Smooth muscle cell (in vitro differentiated cells): ENCODE measurements at regions not wholly inside any gene's neighbourhood (a gene's known extent, or its start where the extent isn't known, plus 50 kb on each side); places are given as distances from the start of the nearest gene placed in this dataset.
"Not testable (repeated sequence)": the region's sequence is repeated elsewhere in the genome, so short reads cannot be mapped to it uniquely, and the experiment has no call there.

ENCODE experiments used
- DNase-seq: peaks from one replicate; lab custom pipeline; 2025; ENCODE audit not compliant: unreplicated experiment; lab: John Stamatoyannopoulos, UW
- H2AFZ ChIP-seq: fragments of 200-600 bp; sonication (generic); 2 replicates; pipeline ENCODE4 v1.6.0; 2016; ENCODE audit warnings: antibody characterized with exemption, low read depth, mild to moderate bottlenecking
- H3F3A ChIP-seq: fragments of 200-600 bp; sonication (generic); 2 replicates; pipeline ENCODE4 v1.6.0; 2017; ENCODE audit warnings: antibody characterized with exemption, low read depth
- H3K27ac ChIP-seq: fragments of 200-600 bp; sonication (generic); 2 replicates; pipeline ENCODE4 v1.5.1; 2016; ENCODE audit warnings: low read depth, mild to moderate bottlenecking
- H3K27me3 ChIP-seq: fragments of 200-600 bp; sonication (generic); 2 replicates; pipeline ENCODE4 v1.6.1; 2016; ENCODE audit warnings: low read depth, mild to moderate bottlenecking
- H3K36me3 ChIP-seq: fragments of 200-600 bp; sonication (generic); 2 replicates; pipeline ENCODE4 v1.5.1; 2016; ENCODE audit warnings: low read depth
- H3K4me1 ChIP-seq: fragments of 200-600 bp; sonication (generic); 2 replicates; pipeline ENCODE4 v1.5.1; 2016; ENCODE audit warnings: low read depth
- H3K4me2 ChIP-seq: fragments of 200-600 bp; sonication (generic); 2 replicates; pipeline ENCODE4 v1.6.0; 2016; ENCODE audit warnings: mild to moderate bottlenecking
- H3K4me3 ChIP-seq: fragments of 200-600 bp; sonication (generic); 2 replicates; pipeline ENCODE4 v1.5.1; 2016; ENCODE audit warnings: mild to moderate bottlenecking
- H3K79me2 ChIP-seq: fragments of 200-600 bp; sonication (generic); 2 replicates; pipeline ENCODE4 v1.6.0; 2016; ENCODE audit warnings: low read depth, mild to moderate bottlenecking
- H3K9ac ChIP-seq: fragments of 200-600 bp; sonication (generic); 2 replicates; pipeline ENCODE4 v1.6.0; 2016; ENCODE audit warnings: low read depth
- H3K9me3 ChIP-seq: fragments of 200-600 bp; sonication (generic); replicated peaks from 2 replicates; pipeline ENCODE4 v1.5.1; 2016; ENCODE audit warnings: low read depth
- H4K20me1 ChIP-seq: fragments of 200-600 bp; sonication (generic); 2 replicates; pipeline ENCODE4 v1.6.0; 2016; ENCODE audit warnings: low read depth
- CTCF ChIP-seq: fragments of 200-600 bp; sonication (generic); IDR thresholded peaks from 2 replicates; pipeline ENCODE4 v1.5.1; 2017; ENCODE audit warnings: borderline replicate concordance, mild to moderate bottlenecking, antibody characterized with exemption; ENCODE audit not compliant: insufficient read depth, poor library complexity, severe bottlenecking
- WGBS: methylation state at CpG from one replicate; pipeline ENCODE4 v1.1.7; 2016; ENCODE audit warnings: low lambda C conversion rate; 5-methylcytosine and 5-hydroxymethylcytosine counted together

GRCh38 chr15:20344601-20345400 lies 196.8 kb downstream of the GOLGA6L6 start:
- 71% methylated on average over 12 of the region's 12 CpGs for WGBS
- Histone ChIP-seq H3K4me3 (no peak overlapping the region), H3K79me2 (no peaks in the 10 kb centered on the region), H3K4me2 (no peak overlapping the region), H4K20me1 (no peaks in the 10 kb centered on the region), H3K9me3 (peaks cover 58% of the 10 kb centered on the region), H3K27me3 (no peaks in the 10 kb centered on the region), H3K4me1 (no peaks in the 10 kb centered on the region), H2AFZ (no peak overlapping the region), H3F3A (no peaks in the 10 kb centered on the region), H3K36me3 (no peaks in the 10 kb centered on the region), H3K9ac (no peak overlapping the region), H3K27ac (no peak overlapping the region)
- no peak for DNase-seq
- TF ChIP-seq CTCF: no peak

- H2AFZ ChIP-seq, H3K27ac ChIP-seq, H3K79me2 ChIP-seq, H3K9ac ChIP-seq, H4K20me1 ChIP-seq, H3K36me3 ChIP-seq, H3K27me3 ChIP-seq, H3K4me2 ChIP-seq, H3K4me1 ChIP-seq, DNase-seq, H3K4me3 ChIP-seq, H3F3A ChIP-seq: not testable (repeated sequence)
- WGBS: 80% methylated on average over 10 of the region's 10 CpGs
- H3K9me3 ChIP-seq: peaks cover 58% of the 10 kb centered on the region
These were observed 198.0 kb downstream of the GOLGA6L6 start for GRCh38 chr15:20343395-20344211.

GRCh38 chr15:20342601-20343394 lies 198.8 kb downstream of the GOLGA6L6 start:
- H3K27ac ChIP-seq, H3K79me2 ChIP-seq, H3K9ac ChIP-seq, H3K4me2 ChIP-seq, H3F3A ChIP-seq, H4K20me1 ChIP-seq, H3K4me3 ChIP-seq, H2AFZ ChIP-seq, H3K4me1 ChIP-seq, H3K27me3 ChIP-seq, H3K36me3 ChIP-seq, DNase-seq: not testable (repeated sequence)
- 64% methylated on average over 4 of the region's 4 CpGs for WGBS
- H3K9me3 ChIP-seq: peaks cover 55% of the 10 kb centered on the region

- Histone ChIP-seq H2AFZ (no peak overlapping the region), H3K9me3 (peaks cover 54% of the 10 kb centered on the region), H3K9ac (no peak overlapping the region), H3K79me2 (no peaks in the 10 kb centered on the region), H4K20me1 (no peaks in the 10 kb centered on the region), H3K36me3 (no peaks in the 10 kb centered on the region), H3K27me3 (no peaks in the 10 kb centered on the region), H3K4me2 (no peak overlapping the region), H3K4me1 (no peaks in the 10 kb centered on the region), H3F3A (no peaks in the 10 kb centered on the region), H3K27ac (no peak overlapping the region), H3K4me3 (no peak overlapping the region)
- no peak for TF ChIP-seq CTCF
- 65% methylated on average over 5 of the region's 5 CpGs for WGBS
- DNase-seq: no peak
These were observed 199.5 kb downstream of the GOLGA6L6 start for GRCh38 chr15:20341901-20342600.
